GM11168 (cell line): ENCODE measurements at regions not wholly inside any gene's neighbourhood (a gene's known extent, or its start where the extent isn't known, plus 50 kb on each side); places are given as distances from the start of the nearest gene placed in this dataset.
"Not testable (repeated sequence)": the region's sequence is repeated elsewhere in the genome, so short reads cannot be mapped to it uniquely, and the experiment has no call there.

ENCODE experiments used
- in situ Hi-C: fragments of 300-500 bp; cut with MboI; formaldehyde crosslinking; loops from one replicate; pipeline ENCODE4 v1.12.0; 2022; ENCODE audit warnings: low sequenced_read_pairs; ENCODE audit not compliant: unreplicated experiment

- in situ Hi-C loops = not testable (repeated sequence)
Observed at GRCh38 chr3:6498944-6499343, 362.0 kb upstream of the GRM7 start.

GRCh38 chr3:6504347-6504746 is 356.6 kb upstream of the GRM7 start:
- in situ Hi-C loops = no loop called here

GRCh38 chr3:6504834-6505233 is 356.1 kb upstream of the GRM7 start:
- in situ Hi-C loops = no loop called here

GRCh38 chr3:6508410-6508759 is 352.5 kb upstream of the GRM7 start:
- in situ Hi-C loops = no loop called here

- in situ Hi-C loops = no loop called here
Observed at GRCh38 chr3:6509576-6509975, 351.3 kb upstream of the GRM7 start.

- in situ Hi-C loops = no loop called here
Observed at GRCh38 chr3:6510713-6511112, 350.2 kb upstream of the GRM7 start.

GRCh38 chr3:6512172-6512800 is 348.6 kb upstream of the GRM7 start:
- in situ Hi-C loops = no loop called here

GRCh38 chr3:6516143-6516542 is 344.8 kb upstream of the GRM7 start:
- in situ Hi-C loops = no loop called here

GRCh38 chr3:6516694-6517093 is 344.2 kb upstream of the GRM7 start:
- in situ Hi-C loops = no loop called here

- in situ Hi-C loops = no loop called here
Observed at GRCh38 chr3:6518709-6519345, 342.1 kb upstream of the GRM7 start.

- in situ Hi-C loops = no loop called here
Observed at GRCh38 chr3:6521369-6522113, 339.4 kb upstream of the GRM7 start.

- in situ Hi-C loops = no loop called here
Observed at GRCh38 chr3:6522191-6522590, 338.7 kb upstream of the GRM7 start.

- in situ Hi-C loops = no loop called here
Observed at GRCh38 chr3:6523043-6523442, 337.9 kb upstream of the GRM7 start.

GRCh38 chr3:6524479-6524878 is 336.4 kb upstream of the GRM7 start:
- in situ Hi-C loops = no loop called here

GRCh38 chr3:6526321-6526720 is 334.6 kb upstream of the GRM7 start:
- in situ Hi-C loops = no loop called here

GRCh38 chr3:6526861-6527260 is 334.1 kb upstream of the GRM7 start:
- in situ Hi-C loops = no loop called here

- in situ Hi-C loops = no loop called here
Observed at GRCh38 chr3:6528951-6529350, 332.0 kb upstream of the GRM7 start.

- in situ Hi-C loops = no loop called here
Observed at GRCh38 chr3:6531153-6531552, 329.8 kb upstream of the GRM7 start.

GRCh38 chr3:6532101-6532500 is 328.8 kb upstream of the GRM7 start:
- in situ Hi-C loops = no loop called here

- in situ Hi-C loops = no loop called here
Observed at GRCh38 chr3:6540981-6541380, 319.9 kb upstream of the GRM7 start.

- in situ Hi-C loops = no loop called here
Observed at GRCh38 chr3:6542795-6543194, 318.1 kb upstream of the GRM7 start.

- in situ Hi-C loops = no loop called here
Observed at GRCh38 chr3:6549296-6549695, 311.6 kb upstream of the GRM7 start.
